ENCODE measurements at regions not wholly inside any gene's neighbourhood (a gene's known extent, or its start where the extent isn't known, plus 50 kb on each side); places are given as distances from the start of the nearest gene placed in this dataset.

DNA sequence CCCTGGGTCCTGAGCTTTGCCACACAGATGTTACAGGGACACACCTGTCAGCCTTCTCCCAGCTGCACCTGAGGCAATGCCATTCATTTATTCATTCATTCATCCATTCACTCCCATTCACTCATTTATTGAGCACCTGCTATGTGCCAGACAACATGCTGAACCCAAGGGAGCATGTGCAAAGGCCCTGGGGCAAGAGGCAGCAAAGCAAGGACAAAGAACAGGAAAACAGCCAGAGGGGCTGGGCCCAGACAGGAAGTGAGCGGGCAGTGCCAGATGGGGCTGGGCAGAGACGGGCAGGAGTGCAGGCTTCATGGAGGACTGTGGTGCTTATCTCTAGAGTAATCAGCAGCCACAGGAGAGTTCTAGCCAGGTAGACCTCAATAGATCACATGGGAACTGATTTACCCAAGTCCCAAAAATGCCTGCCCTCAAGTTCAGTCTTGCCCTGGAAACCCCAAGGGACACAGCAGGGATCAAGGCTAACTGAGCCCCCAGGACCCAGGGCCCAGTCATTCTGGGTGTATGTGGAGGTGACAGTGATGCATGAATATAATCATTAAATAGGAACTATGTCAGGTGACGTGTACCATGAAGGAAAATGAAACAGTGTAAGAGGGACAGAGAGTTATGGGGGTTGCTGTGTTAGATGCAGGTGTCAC lies 530.3 kb downstream of the MATN1 start:
- TF ChIP-seq POLR2A (IDR thresholded peaks at IDR 0.05; ENCODE audit: low read depth, low read length): no peak
- no peak for TF ChIP-seq POLR2AphosphoS5 (IDR thresholded peaks at IDR 0.05; ENCODE audit: low read depth, low read length)
